Stimulated activated naive CD4-positive, alpha-beta T cell (primary cell): ENCODE measurements at regions not wholly inside any gene's neighbourhood (a gene's known extent, or its start where the extent isn't known, plus 50 kb on each side); places are given as distances from the start of the nearest gene placed in this dataset.

ENCODE experiments used
- DNase-seq, 6 experiments: peaks; one replicate each; lab custom pipeline; 2025; lab: John Stamatoyannopoulos, UW

DNA sequence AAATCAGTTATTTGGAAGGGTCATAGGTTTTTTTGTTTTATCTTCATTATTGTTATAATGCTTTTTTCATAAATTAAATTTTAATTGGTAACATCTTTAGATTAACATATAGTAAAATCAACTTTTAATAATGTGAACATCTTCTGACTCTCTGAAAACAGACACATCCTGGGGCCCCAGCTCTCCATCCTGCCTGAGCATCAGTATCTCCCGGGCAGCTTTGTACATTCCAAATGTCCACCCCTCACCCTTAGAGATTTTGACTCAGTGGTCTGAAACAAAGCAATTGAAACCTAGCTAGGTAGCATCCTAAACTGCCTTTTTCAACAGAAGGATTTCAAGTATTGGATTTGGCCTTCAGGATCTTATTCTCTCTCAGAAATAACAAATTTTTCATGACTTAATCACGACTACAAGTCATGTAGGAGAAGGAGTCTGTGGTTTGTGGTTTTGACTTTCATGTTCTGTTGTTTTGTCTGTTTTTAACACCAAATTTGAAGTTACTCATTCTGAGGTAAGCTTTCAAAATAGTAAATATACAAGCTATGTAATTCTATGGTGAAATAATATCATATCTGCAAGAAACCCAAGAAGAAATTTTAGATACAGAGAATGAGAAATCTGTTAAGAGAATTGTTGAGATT, 147.3 kb upstream of the UBE2E2 start:
- DNase-seq, result peak in 3 of 6 experiments; percentile 1 to 22 (median 14)

DNA sequence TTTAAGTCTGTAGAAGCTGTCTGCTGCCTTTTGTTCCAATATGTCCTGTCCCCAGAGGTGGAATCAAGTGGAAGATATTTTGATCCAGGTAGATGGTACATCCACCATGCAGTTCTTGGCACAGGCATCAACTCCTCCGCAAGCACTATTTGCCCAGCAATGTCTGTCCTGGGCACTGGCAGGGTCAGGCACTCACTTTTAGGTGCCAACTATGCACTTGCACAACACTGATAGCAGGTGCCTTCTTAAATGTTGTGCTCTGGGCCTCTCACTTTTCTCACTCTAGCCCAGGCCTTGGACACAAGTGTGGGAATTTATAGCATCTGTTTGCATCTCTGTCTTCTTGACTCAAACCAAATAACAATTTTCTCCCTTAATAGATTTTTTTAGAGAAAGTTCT, 140.5 kb upstream of the UBE2E2 start:
- DNase-seq, result no peak

DNA sequence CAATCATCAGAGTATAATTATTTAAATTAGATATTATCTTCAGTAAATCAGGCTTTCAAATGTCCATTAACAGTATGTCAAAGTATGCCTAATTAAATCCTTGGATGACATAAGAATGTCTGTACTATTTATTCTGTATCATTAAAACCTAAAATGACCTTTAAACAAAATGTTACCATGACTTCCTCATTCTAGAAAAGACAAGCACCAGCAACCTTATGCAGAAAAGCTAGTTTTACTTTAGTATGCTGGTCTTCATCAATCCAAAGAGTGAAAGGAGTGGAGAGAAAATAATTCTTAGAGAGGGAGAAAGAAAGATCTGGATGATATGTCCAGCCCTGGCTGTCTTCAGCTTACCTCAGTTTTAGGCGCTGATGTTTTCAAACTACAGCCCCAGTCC, 140.1 kb upstream of the UBE2E2 start:
- no peak for DNase-seq

DNA sequence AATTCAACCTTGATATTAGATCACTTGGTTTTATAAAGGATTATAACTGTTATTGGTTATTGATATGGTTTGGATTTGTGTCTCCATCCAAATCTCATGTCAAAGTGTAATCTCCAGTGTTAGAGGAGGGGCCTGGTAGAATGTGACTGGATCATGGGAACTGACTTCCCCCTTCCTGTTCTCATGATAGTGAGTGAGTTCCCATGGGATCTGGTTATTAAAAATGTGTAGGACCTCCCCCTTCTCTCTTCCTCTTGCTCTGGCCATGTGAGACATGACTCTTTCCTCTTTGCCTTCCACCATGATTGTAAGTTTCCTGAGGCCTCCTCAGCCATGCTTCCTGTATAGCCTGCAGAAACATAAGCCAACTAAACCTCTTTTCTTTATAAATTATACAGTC, 136.0 kb upstream of the UBE2E2 start:
- DNase-seq, result no peak

DNA sequence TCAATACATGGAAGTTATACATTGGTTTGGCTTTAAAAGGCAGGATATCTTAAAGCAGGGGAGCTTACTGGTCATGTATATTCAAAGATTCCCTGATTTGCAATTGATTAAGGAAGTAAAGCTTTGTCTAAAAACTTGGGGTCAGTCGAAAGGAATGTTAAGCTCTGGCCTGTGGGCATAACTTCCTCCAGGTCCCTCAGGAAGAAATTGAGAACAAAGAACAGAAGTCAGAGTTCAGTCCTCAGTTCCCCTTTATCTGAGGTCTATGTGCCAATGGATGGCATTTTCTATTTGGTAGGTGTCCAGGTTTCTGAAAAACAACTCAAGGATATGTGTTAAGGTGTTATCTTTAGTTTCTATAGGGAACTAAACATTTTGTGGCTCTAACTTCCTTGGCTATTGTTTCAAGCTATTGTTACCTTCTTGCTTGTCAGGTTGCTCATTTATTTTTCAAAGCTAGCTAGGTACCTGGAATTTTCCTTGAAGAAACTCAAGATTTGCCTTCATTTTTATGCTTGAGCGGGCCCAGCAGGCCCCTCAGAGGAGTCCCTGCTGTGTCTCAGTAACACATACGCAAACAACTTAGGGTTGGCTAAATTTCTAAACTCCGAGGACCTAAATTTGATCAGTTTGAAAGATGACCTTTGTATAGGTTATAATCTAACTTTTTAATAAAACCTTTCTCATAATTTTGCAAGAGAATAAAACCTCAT, 135.0 kb upstream of the UBE2E2 start:
- DNase-seq, result no peak

DNA sequence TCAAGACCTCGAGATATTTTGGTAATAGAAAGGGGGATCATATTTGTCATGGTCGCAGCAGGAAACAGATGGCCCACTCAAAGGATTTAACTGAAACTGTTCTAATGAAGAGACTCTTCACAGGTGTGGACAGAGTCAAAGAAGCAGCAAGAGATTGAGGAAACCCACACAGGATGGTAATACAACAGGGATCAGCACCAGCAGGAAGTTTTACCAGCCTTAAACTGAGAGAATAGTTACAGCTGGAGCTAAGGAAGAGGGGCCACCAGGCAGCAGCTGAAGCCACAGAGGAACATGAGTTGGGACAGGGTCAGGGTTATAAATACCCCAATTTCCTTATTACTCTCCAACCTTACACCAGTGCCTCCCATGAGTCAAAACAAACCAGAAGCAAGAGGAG, 131.8 kb upstream of the UBE2E2 start:
- DNase-seq, result no peak

DNA sequence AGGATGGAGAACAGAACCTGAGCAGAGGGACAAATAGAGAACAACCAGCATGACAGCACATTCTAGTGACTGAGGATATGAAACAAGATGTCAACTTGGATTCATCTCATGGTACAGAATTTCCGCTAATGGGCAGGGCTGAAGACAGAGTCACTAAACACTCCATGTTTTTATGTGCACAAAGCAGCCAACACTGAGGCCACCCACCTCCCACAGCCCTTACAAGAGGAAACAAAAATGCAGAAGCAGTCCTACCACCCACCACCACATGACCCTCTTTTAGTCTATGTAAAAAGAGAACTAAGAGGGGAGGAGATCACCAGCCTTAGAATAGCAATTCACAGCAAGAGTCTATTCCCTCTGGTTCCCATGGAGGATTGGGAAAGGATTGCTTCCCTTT, 131.4 kb upstream of the UBE2E2 start:
- no peak for DNase-seq

DNA sequence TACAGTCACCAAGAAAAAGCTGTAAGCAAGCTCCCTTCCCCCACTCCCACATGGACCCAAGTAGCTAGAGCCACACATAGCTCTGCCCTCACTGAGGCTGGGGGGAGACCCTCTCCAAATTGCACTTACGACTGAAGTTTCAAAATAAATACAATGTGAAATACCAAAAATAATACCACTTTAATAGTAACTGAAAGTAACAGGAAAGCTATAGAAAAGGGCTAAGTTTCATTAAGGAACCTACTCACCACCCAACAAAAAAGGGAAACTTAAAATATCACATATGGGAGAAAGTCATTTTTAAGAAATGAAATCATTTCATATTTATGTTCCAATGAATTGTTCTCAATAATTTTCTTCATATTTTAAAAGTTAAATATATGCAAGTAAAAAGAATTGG, 130.4 kb upstream of the UBE2E2 start:
- DNase-seq, result no peak

DNA sequence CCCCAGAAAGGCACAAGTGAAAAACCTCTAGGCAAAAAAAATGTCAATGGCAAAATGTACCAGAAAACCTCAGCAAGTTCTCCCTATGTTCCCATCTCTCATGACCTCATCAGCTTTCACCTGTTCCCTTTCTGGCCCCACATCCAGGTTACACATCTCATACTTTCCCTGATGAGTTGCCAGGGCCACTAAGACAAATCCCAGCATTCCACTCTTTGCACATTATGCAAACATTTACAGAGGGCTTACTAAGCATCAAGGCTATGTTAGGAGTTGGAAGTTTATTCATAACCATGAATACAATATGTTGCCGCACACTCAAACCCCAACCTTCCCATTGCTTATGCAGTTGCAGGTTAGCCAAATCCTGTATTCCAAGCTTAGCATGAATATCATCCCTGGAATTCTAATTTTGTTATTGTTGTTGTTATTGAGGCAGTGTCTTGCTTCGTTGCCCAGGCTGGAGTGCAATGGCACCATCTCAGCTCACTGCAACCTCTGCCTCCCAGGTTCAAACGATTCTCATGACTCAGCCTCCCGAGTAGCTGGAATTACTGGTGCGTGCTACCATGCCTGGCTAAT, 129.3 kb upstream of the UBE2E2 start:
- DNase-seq, result no peak

DNA sequence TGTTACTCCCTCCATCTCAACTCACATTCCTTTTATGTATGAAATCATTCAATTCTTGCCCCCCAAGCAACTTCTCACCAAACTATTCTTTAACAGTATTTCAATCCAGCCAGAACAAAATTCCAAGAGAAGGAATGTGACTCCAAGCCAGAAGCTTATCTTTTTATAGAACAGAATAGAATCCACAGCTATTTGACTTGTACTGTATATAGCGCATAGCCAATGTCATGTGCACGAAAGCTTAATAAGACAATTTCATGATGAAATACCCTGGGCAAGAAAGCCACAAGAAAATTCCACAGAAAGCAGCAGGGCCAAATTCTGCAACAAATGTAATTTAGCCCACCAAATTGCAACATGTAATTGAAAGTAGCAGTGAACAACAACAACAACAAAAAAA, 127.6 kb upstream of the UBE2E2 start:
- no peak for DNase-seq

DNA sequence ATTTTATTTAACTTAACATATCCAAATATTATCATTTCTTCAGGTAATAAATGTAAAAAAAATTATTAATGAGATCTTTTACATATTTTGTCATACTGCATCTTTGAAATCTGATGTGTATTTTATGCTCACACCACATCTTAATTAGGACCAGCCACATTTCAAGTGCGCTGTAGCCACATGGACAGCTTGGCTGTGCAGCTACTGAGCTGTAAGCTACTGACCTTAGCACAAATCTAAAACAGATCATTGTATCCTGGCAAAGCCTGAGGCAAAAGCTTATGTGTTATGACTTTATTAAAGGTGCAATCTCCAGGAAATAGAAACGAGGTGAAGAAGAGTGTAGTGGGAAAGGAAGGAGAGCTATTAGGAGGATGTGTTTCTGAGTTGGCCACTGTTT, 126.7 kb upstream of the UBE2E2 start:
- no peak for DNase-seq

DNA sequence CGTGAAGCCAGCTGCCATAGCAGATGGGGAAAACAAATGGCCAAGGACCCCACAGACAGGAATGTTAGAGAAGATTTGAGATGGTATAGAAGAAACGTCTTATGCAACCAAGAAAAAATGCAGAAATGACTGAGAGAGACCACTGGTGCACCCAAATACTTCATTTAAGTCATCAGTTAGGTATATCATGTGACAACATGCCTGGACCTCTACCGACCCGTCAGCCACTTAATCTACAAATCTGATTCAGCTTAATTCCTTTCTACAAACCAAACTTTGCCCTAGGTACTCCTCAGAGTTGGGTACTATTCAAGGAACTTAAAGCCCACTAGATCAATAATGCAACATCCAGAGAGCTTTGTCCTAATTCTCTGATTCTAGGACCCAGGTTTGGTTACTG, 126.0 kb upstream of the UBE2E2 start:
- DNase-seq, result no peak

DNA sequence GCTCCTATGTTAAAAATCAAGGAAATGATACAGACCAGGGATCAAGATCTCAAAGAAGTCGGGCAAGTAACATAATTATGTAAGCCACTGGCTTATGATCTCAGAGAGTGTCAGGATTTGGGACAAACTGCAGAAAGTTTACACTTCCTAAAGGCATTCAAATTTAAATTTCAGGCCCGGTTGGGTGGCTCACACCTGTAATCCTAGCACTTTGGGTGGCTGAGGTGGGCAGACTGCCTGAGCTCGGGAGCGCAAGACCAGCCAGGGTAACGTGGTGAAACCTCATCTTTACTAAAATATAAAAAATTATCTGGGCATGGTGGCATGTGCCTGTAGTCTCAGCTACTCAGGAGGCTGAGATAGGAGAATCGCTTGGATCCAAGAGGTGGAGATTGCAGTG, 124.4 kb upstream of the UBE2E2 start:
- no peak for DNase-seq

DNA sequence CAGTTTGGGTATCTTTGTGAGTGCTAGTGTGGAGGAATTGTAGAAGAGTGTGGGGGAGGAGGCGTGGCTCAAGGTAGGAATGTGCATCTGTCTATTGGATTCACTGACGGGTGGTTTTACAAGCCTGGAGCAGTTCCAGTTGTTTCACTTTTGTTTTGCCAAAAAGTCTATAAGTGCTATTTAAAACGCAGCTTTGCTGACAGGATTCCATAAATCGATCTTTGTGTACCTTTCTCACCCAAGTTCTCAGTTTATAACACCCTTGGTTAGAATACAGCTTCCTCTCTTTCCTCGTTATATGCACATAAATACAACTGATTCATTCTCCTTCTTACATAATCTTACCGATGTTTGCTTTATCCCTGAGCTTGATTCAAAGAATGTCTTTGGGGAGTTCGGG, 123.2 kb upstream of the UBE2E2 start:
- no peak for DNase-seq

DNA sequence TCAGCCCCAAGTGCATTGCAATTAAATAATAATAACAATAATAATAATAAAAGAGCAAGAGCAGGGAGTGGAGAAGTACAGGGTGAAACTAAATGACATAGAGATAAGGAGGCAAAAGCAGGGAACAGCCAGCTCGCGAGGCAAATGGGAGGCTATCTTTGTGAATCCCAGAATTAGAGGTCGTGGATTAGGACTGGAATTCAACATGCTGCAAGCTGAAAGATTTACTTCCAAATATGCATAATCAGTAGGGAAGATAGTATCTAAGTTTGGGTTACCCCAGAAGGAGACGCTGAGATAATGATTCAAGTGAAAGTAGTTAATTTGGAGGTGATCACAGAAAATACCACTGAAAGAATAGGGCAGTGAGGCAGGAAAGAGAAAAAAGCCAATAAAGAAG, 119.4 kb upstream of the UBE2E2 start:
- no peak for DNase-seq

DNA sequence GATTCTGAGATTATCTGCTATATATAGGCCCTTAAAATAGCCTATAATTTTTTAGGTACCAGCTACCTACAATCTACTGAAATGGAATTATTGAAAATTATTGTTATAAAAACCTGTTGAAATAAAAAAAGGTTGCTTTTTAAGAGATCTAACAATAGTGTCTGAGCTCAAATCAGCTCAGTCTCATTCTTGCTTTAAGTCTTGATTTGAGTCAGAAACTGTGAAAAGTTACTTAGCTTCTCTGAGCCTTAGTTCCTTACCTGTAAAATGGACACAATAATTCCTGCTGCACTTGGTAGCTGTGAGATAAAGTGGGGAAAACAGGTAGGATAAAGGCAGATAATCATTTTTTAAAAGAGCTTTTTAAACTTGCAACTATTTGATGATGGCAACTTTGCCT, 118.8 kb upstream of the UBE2E2 start:
- no peak for DNase-seq

DNA sequence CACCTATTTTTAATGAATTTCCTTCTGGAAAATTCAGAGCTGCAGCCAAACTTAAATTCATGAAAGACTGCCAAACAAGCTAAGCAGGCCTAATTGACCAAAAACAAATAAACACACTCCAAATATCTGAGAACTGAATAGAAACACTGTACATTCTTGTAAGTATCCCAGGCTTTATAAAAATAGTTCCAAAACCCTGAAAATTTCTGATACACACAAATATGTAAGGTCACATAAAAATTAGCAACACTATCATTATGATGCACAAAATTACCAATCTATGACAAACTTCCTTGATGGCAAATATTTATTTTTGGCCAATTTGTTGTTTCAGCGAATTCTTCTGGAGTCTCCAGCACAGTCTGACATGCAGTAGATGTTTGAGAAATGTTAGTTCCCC, 117.9 kb upstream of the UBE2E2 start:
- no peak for DNase-seq

DNA sequence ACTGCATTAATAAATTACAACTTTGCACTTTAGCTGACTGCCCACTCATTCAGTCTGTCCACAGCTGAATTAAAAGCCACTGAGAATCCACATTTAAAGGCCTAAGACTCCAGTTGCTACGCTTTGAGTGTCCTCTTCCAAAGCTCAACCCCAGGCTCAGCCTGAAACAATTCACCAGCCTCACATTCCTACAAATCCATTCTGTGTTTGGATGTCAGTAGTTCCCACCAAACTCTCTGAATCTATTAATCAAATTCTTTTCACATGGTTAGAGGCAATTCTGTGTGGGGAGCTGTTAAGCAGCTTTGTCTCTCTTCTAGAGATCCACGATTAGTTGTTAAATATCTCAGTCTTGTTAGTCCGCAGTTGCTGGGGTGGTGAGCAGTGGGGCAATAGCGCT, 116.8 kb upstream of the UBE2E2 start:
- no peak for DNase-seq

DNA sequence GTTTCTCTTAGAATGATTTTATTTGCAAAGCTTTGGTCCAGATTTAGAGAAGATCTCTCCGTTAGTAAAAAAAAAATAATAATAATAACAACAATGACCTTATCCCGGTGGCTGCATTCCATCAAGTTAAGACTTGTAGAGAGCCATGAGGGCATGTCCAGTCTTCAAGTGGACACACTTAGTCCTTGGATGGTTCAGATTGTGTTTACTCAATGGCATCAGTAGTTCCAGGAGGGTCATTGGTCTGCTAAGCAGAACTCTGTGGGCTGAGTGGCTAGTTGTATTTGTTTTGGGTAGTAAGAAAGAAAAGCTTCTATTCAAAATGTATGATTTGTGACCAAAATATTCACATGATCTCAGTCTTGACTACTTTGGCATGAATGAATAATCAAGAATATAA, 116.3 kb upstream of the UBE2E2 start:
- no peak for DNase-seq

DNA sequence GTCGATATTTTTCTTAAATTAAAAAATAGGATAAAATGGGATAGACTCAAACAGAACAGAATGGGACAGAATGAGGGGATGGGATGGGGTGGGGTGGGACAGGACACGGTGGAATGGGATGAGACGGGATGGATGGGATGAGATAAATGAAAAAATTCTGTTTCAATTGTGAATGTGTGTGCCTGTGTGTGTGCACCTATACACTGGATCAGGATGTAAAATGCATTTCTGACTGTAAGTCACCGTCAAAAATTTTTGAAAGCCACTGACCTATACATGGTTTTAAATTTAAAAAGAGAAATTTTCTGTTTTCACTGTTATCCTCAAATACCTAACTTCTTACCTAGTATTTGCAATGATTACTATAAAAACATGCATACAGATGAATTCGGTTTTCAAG, 108.7 kb upstream of the UBE2E2 start:
- DNase-seq, result no peak

DNA sequence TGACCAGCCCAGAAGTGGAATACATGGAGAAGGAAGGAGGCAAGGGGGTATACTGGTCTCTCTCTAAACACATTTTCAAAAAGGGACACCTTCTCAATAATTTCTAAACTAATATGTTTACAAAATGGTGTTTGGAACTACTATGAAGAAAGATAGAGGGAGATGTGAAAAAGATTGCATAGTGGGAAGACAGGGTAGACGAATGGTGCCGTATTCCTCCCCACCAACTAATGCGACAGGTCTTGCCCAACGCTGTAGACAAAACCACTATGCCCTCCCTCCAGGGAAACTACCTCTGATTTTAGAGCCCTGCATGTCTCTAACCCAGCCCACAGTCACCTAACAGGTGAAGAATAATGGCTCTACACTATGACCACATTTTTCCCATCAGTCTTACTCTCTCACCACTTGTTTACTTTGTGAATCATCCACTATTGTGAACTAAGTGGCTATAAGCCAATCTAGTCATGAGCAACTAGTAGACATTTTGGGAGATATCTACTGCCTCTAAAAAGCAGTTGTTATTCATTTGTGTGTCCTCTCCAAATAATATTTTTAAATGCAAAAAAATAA, 108.2 kb upstream of the UBE2E2 start:
- DNase-seq, result no peak

DNA sequence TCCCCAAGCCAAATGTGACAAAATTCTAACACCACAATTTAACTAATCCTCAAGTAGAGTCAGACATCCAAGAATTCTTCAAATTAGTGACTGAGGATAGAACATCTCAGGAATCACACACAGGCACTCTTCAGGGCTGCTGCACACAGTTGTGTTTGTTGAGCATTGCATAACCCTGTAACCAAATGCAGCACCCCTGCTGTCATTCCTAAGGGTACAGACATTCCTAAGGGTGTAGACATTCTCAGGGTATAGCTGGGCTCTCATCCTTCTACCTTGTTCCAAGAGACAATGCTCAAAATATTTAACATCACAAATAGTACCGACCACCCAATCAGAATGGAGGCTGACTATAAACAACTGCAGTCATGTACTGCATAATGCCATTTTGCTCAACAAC, 107.1 kb upstream of the UBE2E2 start:
- no peak for DNase-seq

DNA sequence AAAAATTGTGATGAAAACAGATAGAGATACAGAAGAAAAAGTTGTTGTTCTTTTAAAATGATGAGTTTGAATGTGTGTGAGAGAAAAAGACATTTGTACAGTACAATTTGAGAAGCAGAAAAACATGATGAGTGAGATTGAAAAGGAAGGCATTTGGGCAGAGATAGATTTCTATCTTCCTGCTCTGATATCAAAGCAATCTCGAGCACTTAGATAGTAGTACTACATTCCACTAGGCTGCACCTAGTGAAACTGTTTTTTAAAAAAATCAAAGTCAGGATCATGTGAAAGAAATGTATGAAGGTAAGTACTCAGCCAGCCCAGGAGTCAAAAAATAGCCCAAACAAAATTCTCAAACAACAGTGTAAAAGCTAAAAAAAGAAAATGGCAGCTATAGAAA, 104.1 kb upstream of the UBE2E2 start:
- DNase-seq, result no peak
